ENCODE measurements at regions not wholly inside any gene's neighbourhood (a gene's known extent, or its start where the extent isn't known, plus 50 kb on each side); places are given as distances from the start of the nearest gene placed in this dataset.

- H3K9me3 ChIP-seq (ENCODE audit: low read depth, low read length) = no peaks in the 10 kb centered on the region
- TF ChIP-seq EZH2 (IDR thresholded peaks at IDR 0.05) (no peak), FOXP2 (optimal IDR thresholded peaks at IDR 0.05; ENCODE audit: control extremely low read depth, extremely low read length, insufficient read depth) (no peak), POLR2AphosphoS5 (IDR thresholded peaks at IDR 0.05; ENCODE audit: borderline replicate concordance, low read depth, low read length) (no peak)
- no peak overlapping the region for H3K4me3 ChIP-seq
- DNase-seq (ENCODE audit: low read depth, low spot score) = no peak
- H3K27ac ChIP-seq = no peak overlapping the region
- H3K36me3 ChIP-seq (ENCODE audit: insufficient read depth, low read length) = no peaks in the 10 kb centered on the region
- H3K9ac ChIP-seq (ENCODE audit: insufficient read length) = no peak overlapping the region
These were observed 103.9 kb upstream of the SLC6A11 start for GRCh38 chr3:10712121-10712520.

DNA sequence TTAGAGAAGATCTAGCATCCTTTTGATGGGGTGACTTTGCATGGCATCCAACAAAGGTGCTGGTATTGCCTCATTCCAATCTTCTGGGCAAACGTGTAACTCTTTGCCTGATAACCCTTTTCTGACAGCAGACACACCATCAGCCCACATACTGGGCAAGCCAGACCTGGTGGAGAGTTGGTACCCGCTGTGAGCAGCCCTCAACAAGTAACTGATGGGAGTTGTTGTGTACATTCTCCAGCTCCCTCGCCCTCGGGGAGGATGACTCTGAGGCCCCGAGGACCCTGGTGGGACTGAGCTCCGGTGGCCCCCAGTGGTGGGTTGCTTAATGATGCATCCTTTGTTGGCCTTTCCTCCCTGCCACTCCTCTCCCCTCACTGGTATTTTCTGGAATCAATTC, 102.4 kb upstream of the SLC6A11 start:
- Histone ChIP-seq H3K36me3 (ENCODE audit: insufficient read depth, low read length) (no peaks in the 10 kb centered on the region), H3K4me3 (no peak overlapping the region), H3K27ac (no peak overlapping the region), H3K9me3 (ENCODE audit: low read depth, low read length) (no peaks in the 10 kb centered on the region), H3K9ac (ENCODE audit: insufficient read length) (no peak overlapping the region)
- TF ChIP-seq FOXP2 (optimal IDR thresholded peaks at IDR 0.05; ENCODE audit: control extremely low read depth, extremely low read length, insufficient read depth) (no peak), EZH2 (IDR thresholded peaks at IDR 0.05) (no peak), POLR2AphosphoS5 (IDR thresholded peaks at IDR 0.05; ENCODE audit: borderline replicate concordance, low read depth, low read length) (no peak)
- no peak for DNase-seq (ENCODE audit: low read depth, low spot score)

DNA sequence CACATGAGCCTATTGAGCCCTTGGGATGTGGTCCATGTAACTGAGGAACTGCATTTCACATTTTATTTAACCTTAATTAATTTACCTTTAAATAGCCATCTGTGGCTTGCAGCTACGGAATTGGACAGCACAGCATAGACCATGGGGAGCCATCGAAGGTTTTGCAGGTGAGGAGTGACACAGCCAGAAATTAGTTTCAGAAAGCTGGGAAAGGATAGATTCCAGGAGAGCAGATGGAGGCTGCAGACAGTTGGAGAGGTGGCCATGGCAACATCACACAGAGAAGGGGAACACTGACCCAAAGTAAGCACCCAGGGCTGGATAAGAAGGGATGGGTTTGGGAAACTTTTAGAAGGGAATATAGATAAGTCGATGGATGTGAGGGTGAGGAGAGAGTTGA, 100.1 kb upstream of the SLC6A11 start:
- TF ChIP-seq EZH2 (IDR thresholded peaks at IDR 0.05) = no peak
- TF ChIP-seq FOXP2 (optimal IDR thresholded peaks at IDR 0.05; ENCODE audit: control extremely low read depth, extremely low read length, insufficient read depth) = no peak
- TF ChIP-seq POLR2AphosphoS5 (IDR thresholded peaks at IDR 0.05; ENCODE audit: borderline replicate concordance, low read depth, low read length) = no peak
- Histone ChIP-seq H3K9ac (ENCODE audit: insufficient read length) (no peak overlapping the region), H3K9me3 (ENCODE audit: low read depth, low read length) (no peaks in the 10 kb centered on the region), H3K27ac (no peak overlapping the region), H3K36me3 (ENCODE audit: insufficient read depth, low read length) (no peaks in the 10 kb centered on the region), H3K4me3 (no peak overlapping the region)
- DNase-seq (ENCODE audit: low read depth, low spot score) = no peak

- no peaks in the 10 kb centered on the region for H3K9me3 ChIP-seq (ENCODE audit: low read depth, low read length)
- no peak for DNase-seq (ENCODE audit: low read depth, low spot score)
- no peak overlapping the region for H3K27ac ChIP-seq
- no peak overlapping the region for H3K9ac ChIP-seq (ENCODE audit: insufficient read length)
- TF ChIP-seq EZH2 (IDR thresholded peaks at IDR 0.05) = no peak
- TF ChIP-seq FOXP2 (optimal IDR thresholded peaks at IDR 0.05; ENCODE audit: control extremely low read depth, extremely low read length, insufficient read depth) = no peak
- no peak for TF ChIP-seq POLR2AphosphoS5 (IDR thresholded peaks at IDR 0.05; ENCODE audit: borderline replicate concordance, low read depth, low read length)
- no peaks in the 10 kb centered on the region for H3K36me3 ChIP-seq (ENCODE audit: insufficient read depth, low read length)
- no peak overlapping the region for H3K4me3 ChIP-seq
These were observed 99.1 kb upstream of the SLC6A11 start for GRCh38 chr3:10716964-10717363.

DNA sequence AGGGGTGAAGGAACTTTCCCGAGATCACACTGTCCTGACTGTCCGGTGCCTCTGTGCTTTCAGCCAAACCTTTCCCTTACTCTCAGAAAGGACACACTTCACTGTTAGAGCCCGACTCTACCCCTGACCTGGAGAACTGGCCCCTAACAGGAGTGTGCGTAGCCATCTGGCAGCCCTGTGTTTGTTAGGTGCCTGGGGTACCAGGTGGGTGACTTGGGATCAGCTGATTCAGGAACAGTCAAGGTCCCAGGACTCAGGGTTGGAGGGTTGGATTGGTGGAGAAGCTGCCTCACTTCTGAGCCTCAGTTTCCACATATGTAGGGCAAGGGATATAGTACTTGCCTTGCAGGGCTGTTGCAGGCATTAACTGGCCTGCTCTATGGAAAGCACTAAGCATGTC, 98.3 kb upstream of the SLC6A11 start:
- H3K9ac ChIP-seq (ENCODE audit: insufficient read length) = no peak overlapping the region
- no peaks in the 10 kb centered on the region for H3K9me3 ChIP-seq (ENCODE audit: low read depth, low read length)
- DNase-seq (ENCODE audit: low read depth, low spot score) = no peak
- no peak overlapping the region for H3K4me3 ChIP-seq
- TF ChIP-seq EZH2 (IDR thresholded peaks at IDR 0.05) (no peak), POLR2AphosphoS5 (IDR thresholded peaks at IDR 0.05; ENCODE audit: borderline replicate concordance, low read depth, low read length) (no peak), FOXP2 (optimal IDR thresholded peaks at IDR 0.05; ENCODE audit: control extremely low read depth, extremely low read length, insufficient read depth) (no peak)
- no peaks in the 10 kb centered on the region for H3K36me3 ChIP-seq (ENCODE audit: insufficient read depth, low read length)
- no peak overlapping the region for H3K27ac ChIP-seq

DNA sequence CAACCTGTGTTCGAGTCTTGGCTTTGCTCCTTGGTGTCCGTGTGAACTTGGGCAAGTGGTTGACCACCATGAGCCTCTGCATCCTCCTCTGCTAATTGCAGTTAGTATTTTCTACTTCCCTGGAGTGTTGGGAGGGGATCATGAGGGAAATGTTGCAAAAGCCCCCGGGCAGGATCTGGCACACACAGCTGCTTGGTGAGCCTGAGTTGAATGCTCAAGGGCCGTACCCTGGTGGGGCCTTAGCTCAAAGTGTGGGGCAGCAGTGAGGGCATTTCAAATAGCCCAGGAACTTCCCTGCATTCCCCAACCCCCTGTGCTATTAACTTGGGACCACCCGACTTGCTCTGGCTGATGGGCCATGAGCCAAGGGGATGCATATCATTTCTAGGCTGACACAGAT, 94.9 kb upstream of the SLC6A11 start:
- H3K4me3 ChIP-seq = no peak overlapping the region
- H3K9ac ChIP-seq (ENCODE audit: insufficient read length) = no peak overlapping the region
- no peak overlapping the region for H3K27ac ChIP-seq
- H3K9me3 ChIP-seq (ENCODE audit: low read depth, low read length) = no peaks in the 10 kb centered on the region
- H3K36me3 ChIP-seq (ENCODE audit: insufficient read depth, low read length) = no peaks in the 10 kb centered on the region
- TF ChIP-seq POLR2AphosphoS5 (IDR thresholded peaks at IDR 0.05; ENCODE audit: borderline replicate concordance, low read depth, low read length) (no peak), FOXP2 (optimal IDR thresholded peaks at IDR 0.05; ENCODE audit: control extremely low read depth, extremely low read length, insufficient read depth) (no peak), EZH2 (IDR thresholded peaks at IDR 0.05) (no peak)
- no peak for DNase-seq (ENCODE audit: low read depth, low spot score)

DNA sequence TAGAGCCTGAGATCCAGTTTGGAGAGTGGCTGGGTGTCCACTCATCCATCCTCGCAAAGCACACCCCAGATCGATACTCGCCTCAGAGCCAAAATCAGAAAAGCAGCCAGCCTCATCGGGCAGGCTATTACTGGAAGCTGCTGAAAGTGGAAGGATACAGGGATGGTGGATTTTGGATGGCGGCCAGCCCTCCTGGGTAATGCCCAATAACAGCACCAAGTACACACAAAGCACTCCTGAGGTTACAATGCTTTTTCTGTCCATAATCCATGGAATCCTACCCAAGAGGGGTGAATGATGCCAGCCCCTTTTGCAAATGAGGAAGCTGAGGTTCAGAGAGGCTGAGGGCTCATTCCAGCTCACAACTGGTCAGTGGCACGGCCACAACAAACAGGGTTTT, 93.1 kb upstream of the SLC6A11 start:
- H3K27ac ChIP-seq = no peak overlapping the region
- TF ChIP-seq EZH2 (IDR thresholded peaks at IDR 0.05) = no peak
- no peak for TF ChIP-seq FOXP2 (optimal IDR thresholded peaks at IDR 0.05; ENCODE audit: control extremely low read depth, extremely low read length, insufficient read depth)
- no peak for TF ChIP-seq POLR2AphosphoS5 (IDR thresholded peaks at IDR 0.05; ENCODE audit: borderline replicate concordance, low read depth, low read length)
- H3K9ac ChIP-seq (ENCODE audit: insufficient read length) = no peak overlapping the region
- no peaks in the 10 kb centered on the region for H3K36me3 ChIP-seq (ENCODE audit: insufficient read depth, low read length)
- H3K9me3 ChIP-seq (ENCODE audit: low read depth, low read length) = no peaks in the 10 kb centered on the region
- DNase-seq (ENCODE audit: low read depth, low spot score) = no peak
- no peak overlapping the region for H3K4me3 ChIP-seq

GRCh38 chr3:10723991-10724390, 92.0 kb upstream of the SLC6A11 start:
- no peaks in the 10 kb centered on the region for H3K36me3 ChIP-seq (ENCODE audit: insufficient read depth, low read length)
- no peak overlapping the region for H3K9ac ChIP-seq (ENCODE audit: insufficient read length)
- H3K27ac ChIP-seq = no peak overlapping the region
- H3K9me3 ChIP-seq (ENCODE audit: low read depth, low read length) = no peaks in the 10 kb centered on the region
- DNase-seq (ENCODE audit: low read depth, low spot score) = no peak
- TF ChIP-seq EZH2 (IDR thresholded peaks at IDR 0.05) = no peak
- no peak overlapping the region for H3K4me3 ChIP-seq

DNA sequence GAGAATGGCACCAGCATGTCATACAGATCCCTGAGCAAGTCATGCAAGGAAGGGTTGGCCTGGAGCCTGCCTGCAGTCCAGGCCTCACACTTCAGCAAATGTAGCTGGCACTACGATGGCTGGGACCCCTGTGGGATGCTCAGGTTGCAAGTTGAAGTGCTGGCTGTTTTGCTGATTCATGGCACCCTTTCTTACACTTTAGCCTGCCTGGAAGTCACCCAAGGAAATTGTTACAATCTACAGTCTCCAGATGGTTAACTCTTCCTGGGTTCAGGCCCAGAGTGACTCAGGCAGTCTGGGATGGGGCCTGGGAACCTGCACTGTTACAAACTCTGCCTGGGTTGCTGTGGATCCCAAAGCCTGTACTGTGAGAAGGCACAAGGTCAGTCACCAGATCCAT, 91.0 kb upstream of the SLC6A11 start:
- no peak overlapping the region for H3K27ac ChIP-seq
- H3K4me3 ChIP-seq = no peak overlapping the region
- no peaks in the 10 kb centered on the region for H3K9me3 ChIP-seq (ENCODE audit: low read depth, low read length)
- H3K36me3 ChIP-seq (ENCODE audit: insufficient read depth, low read length) = no peaks in the 10 kb centered on the region
- no peak overlapping the region for H3K9ac ChIP-seq (ENCODE audit: insufficient read length)
- TF ChIP-seq EZH2 (IDR thresholded peaks at IDR 0.05) (no peak), FOXP2 (optimal IDR thresholded peaks at IDR 0.05; ENCODE audit: control extremely low read depth, extremely low read length, insufficient read depth) (no peak), POLR2AphosphoS5 (IDR thresholded peaks at IDR 0.05; ENCODE audit: borderline replicate concordance, low read depth, low read length) (no peak)
- DNase-seq (ENCODE audit: low read depth, low spot score) = no peak
